ENCODE measurements at regions not wholly inside any gene's neighbourhood (a gene's known extent, or its start where the extent isn't known, plus 50 kb on each side); places are given as distances from the start of the nearest gene placed in this dataset.

DNA sequence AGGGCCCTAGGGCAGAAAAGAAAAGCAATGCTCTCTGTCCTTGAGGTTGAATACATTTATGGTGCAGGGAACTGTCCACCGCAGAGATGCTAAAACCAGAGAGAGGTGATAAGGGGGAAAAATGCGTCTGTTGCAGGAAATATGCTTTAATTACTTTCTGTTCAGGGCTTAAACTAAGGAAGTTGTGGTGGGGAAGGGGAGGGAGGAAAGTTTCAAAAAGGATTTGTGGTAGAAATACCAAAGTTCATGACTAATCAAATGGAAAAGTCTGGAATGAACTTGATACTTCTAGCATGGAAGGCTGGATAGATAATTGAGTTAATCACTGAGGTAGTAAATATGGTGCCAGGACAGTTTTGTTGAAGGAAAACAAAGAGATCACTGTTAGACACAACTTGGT lies 99.0 kb downstream of the ASB9 start:
- Mint-ChIP-seq H3K27ac (no peak overlapping the region), H3K4me3 (no peak overlapping the region), H3K27me3 (no peaks in the 10 kb centered on the region), H3K4me1 (peaks cover 4% of the 10 kb centered on the region), H3K9me3 (ENCODE audit: insufficient read depth) (no peaks in the 10 kb centered on the region)
- no peaks in the 10 kb centered on the region for H3K79me2 ChIP-seq (ENCODE audit: control insufficient read depth, insufficient read depth, low read length)
- no peak for TF ChIP-seq EZH2 (IDR thresholded peaks at IDR 0.05; ENCODE audit: borderline replicate concordance, insufficient read depth, low read depth, low read length, poor library complexity, severe bottlenecking)
- TF ChIP-seq, protein P1, sequence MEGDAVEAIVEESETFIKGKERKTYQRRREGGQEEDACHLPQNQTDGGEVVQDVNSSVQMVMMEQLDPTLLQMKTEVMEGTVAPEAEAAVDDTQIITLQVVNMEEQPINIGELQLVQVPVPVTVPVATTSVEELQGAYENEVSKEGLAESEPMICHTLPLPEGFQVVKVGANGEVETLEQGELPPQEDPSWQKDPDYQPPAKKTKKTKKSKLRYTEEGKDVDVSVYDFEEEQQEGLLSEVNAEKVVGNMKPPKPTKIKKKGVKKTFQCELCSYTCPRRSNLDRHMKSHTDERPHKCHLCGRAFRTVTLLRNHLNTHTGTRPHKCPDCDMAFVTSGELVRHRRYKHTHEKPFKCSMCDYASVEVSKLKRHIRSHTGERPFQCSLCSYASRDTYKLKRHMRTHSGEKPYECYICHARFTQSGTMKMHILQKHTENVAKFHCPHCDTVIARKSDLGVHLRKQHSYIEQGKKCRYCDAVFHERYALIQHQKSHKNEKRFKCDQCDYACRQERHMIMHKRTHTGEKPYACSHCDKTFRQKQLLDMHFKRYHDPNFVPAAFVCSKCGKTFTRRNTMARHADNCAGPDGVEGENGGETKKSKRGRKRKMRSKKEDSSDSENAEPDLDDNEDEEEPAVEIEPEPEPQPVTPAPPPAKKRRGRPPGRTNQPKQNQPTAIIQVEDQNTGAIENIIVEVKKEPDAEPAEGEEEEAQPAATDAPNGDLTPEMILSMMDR (IDR thresholded peaks at IDR 0.05): no peak
- H4K20me1 ChIP-seq (ENCODE audit: control insufficient read depth, insufficient read depth, low read length, poor library complexity, severe bottlenecking): no peaks in the 10 kb centered on the region
- ATAC-seq (ENCODE audit: low read depth) (no peak), DNase-seq (no peak)
- CTCF ChIA-PET: no interaction called here
- POLR2A ChIA-PET: interaction anchor here (0.5 kb wide), 1 partner anchor 19 kb away, joined by 5 read pairs; no protein-coding TSS in a partner anchor
- no peaks in the 10 kb centered on the region for H3K9me3 ChIP-seq (ENCODE audit: control extremely low read depth in 1 of 3, control insufficient read depth in 2 of 3, insufficient read depth in 1 of 3, low read length in 2 of 3)
- H3K4me2 ChIP-seq (replicated peaks; ENCODE audit: low read depth, low read length, poor library complexity, severe bottlenecking): no peak overlapping the region
- no peak overlapping the region for H3K4me3 ChIP-seq (ENCODE audit: control extremely low read depth in 1 of 5, extremely low read depth in 1 of 5, insufficient read depth in 1 of 5, low read depth in 2 of 5, low read length in 4 of 5)
- H3K27ac ChIP-seq (ENCODE audit: low read length in 2 of 2): no peak overlapping the region
- no peaks in the 10 kb centered on the region for H3K27me3 ChIP-seq (replicated peaks in 1 of 4; ENCODE audit: control extremely low read depth in 1 of 4, control insufficient read depth in 3 of 4, insufficient read depth in 4 of 4, low read length in 3 of 4)
- intact Hi-C loops (cut with micrococcal nuclease): no loop called here
- no peak overlapping the region for H3K9ac ChIP-seq (ENCODE audit: low read length)
- no peak overlapping the region for H2AFZ ChIP-seq (ENCODE audit: insufficient read depth, low read depth, low read length, poor library complexity, severe bottlenecking)
- no peaks in the 10 kb centered on the region for H3K36me3 ChIP-seq (replicated peaks in 1 of 2; ENCODE audit: control extremely low read depth in 1 of 2, control insufficient read depth in 1 of 2, extremely low read depth in 1 of 2, insufficient read depth in 2 of 2, low read length in 1 of 2)
- WGBS (ENCODE audit: insufficient coverage): 14% methylated on average over 1 of the region's 2 CpGs
- H3K4me1 ChIP-seq (ENCODE audit: control insufficient read depth in 2 of 2, insufficient read depth in 2 of 2, low read length in 2 of 2): no peaks in the 10 kb centered on the region

DNA sequence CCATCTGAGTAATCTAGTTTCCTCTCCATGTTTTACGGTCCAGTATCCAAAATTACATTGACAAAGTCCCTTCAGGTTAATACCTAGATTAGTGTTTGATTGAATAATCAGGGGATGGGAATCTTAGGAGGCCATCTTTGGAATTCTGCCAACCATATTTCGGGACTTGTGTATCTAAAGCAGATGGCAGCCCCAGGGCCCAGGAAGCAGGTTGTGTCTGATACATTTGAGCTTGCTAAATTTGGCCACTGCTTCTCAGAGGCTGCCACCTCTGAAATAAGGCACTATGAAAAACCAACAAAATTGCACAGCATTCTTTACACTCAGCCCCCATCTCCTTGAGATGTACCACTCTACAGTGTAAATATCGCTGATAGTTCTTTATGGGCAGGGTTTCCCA lies 102.1 kb downstream of the ASB9 start:
- Histone ChIP-seq H3K79me2 (ENCODE audit: control insufficient read depth, insufficient read depth, low read length) (no peaks in the 10 kb centered on the region), H3K9ac (ENCODE audit: low read length) (no peak overlapping the region), H3K4me1 (ENCODE audit: control insufficient read depth in 2 of 2, insufficient read depth in 2 of 2, low read length in 2 of 2) (no peaks in the 10 kb centered on the region), H3K9me3 (ENCODE audit: control extremely low read depth in 1 of 3, control insufficient read depth in 2 of 3, insufficient read depth in 1 of 3, low read length in 2 of 3) (no peaks in the 10 kb centered on the region), H4K20me1 (ENCODE audit: control insufficient read depth, insufficient read depth, low read length, poor library complexity, severe bottlenecking) (no peaks in the 10 kb centered on the region), H3K4me2 (replicated peaks; ENCODE audit: low read depth, low read length, poor library complexity, severe bottlenecking) (no peak overlapping the region), H3K4me3 (ENCODE audit: control extremely low read depth in 1 of 5, extremely low read depth in 1 of 5, insufficient read depth in 1 of 5, low read depth in 2 of 5, low read length in 4 of 5) (no peak overlapping the region), H3K27ac (ENCODE audit: low read length in 2 of 2) (no peak overlapping the region), H3K27me3 (replicated peaks in 1 of 4; ENCODE audit: control extremely low read depth in 1 of 4, control insufficient read depth in 3 of 4, insufficient read depth in 4 of 4, low read length in 3 of 4) (no peaks in the 10 kb centered on the region), H2AFZ (ENCODE audit: insufficient read depth, low read depth, low read length, poor library complexity, severe bottlenecking) (no peak overlapping the region), H3K36me3 (replicated peaks in 1 of 2; ENCODE audit: control extremely low read depth in 1 of 2, control insufficient read depth in 1 of 2, extremely low read depth in 1 of 2, insufficient read depth in 2 of 2, low read length in 1 of 2) (no peaks in the 10 kb centered on the region)
- no peaks in the 10 kb centered on the region for H3K27me3 Mint-ChIP-seq
- ChIA-PET POLR2A (no interaction called here), CTCF (no interaction called here)
- intact Hi-C loops (cut with micrococcal nuclease): no loop called here
- DNase-seq: no peak
- no peak for TF ChIP-seq EZH2 (IDR thresholded peaks at IDR 0.05; ENCODE audit: borderline replicate concordance, insufficient read depth, low read depth, low read length, poor library complexity, severe bottlenecking)
- TF ChIP-seq, protein P1 (IDR thresholded peaks at IDR 0.05): no peak
- no peak overlapping the region for H3K4me3 Mint-ChIP-seq
- ATAC-seq (ENCODE audit: low read depth): no peak
- WGBS (ENCODE audit: insufficient coverage): no CpG with 5 or more reads among the region's 3 CpGs
- peaks cover 4% of the 10 kb centered on the region for H3K4me1 Mint-ChIP-seq
- H3K9me3 Mint-ChIP-seq (ENCODE audit: insufficient read depth): no peaks in the 10 kb centered on the region
- no peak overlapping the region for H3K27ac Mint-ChIP-seq
